ENCODE measurements at regions not wholly inside any gene's neighbourhood (a gene's known extent, or its start where the extent isn't known, plus 50 kb on each side); places are given as distances from the start of the nearest gene placed in this dataset.

- no peaks in the 10 kb centered on the region for H3K9me3 ChIP-seq (ENCODE audit: control insufficient read depth in 1 of 2, insufficient read depth in 1 of 2, low read depth in 1 of 2, low read length in 2 of 2)
- BruUV-seq (replicated peaks), result no TSS peak
- ATAC-seq, result no peak
- H3K79me2 ChIP-seq (ENCODE audit: insufficient read depth, low read length), result no peaks in the 10 kb centered on the region
- no peak overlapping the region for H2AFZ ChIP-seq (ENCODE audit: low read depth, low read length, poor library complexity, severe bottlenecking)
- no peak overlapping the region for H3K9ac ChIP-seq (ENCODE audit: low read length)
- H3K4me1 ChIP-seq (ENCODE audit: control insufficient read depth in 1 of 2, insufficient read depth in 2 of 2, low read length in 2 of 2), result no peaks in the 10 kb centered on the region
- H3K36me3 ChIP-seq (ENCODE audit: control insufficient read depth in 1 of 2, insufficient read depth in 2 of 2, low read length in 2 of 2), result no peaks in the 10 kb centered on the region
- no peak for DNase-seq (ENCODE audit: low read depth, low spot score)
- H3K4me2 ChIP-seq (ENCODE audit: low read length), result no peak overlapping the region
- peaks cover 8% of the 10 kb centered on the region; the same call in 1 of the 2 replicates for H3K27me3 ChIP-seq (ENCODE audit: insufficient read depth, low read length)
- RAD21 ChIA-PET (ENCODE audit: low non-redundant PET in 1 of 2, low total read pairs in 2 of 2, uncharacterized antibody in 2 of 2, unreplicated experiment in 2 of 2), result no interaction called here
- POLR2A ChIA-PET, result no interaction called here
- intact Hi-C loops (cut with micrococcal nuclease), result no loop called here
- CTCF ChIA-PET, result no interaction called here
- H3K4me3 ChIP-seq (replicated peaks in 1 of 2; ENCODE audit: low read depth in 1 of 2, low read length in 2 of 2), result no peak overlapping the region
- no peaks in the 10 kb centered on the region for H4K20me1 ChIP-seq (ENCODE audit: insufficient read depth)
- H3K9me2 ChIP-seq (ENCODE audit: insufficient read depth), result no peaks in the 10 kb centered on the region
- no peak for TF ChIP-seq RAD21 (IDR thresholded peaks at IDR 0.05; ENCODE audit: low read depth)
- TF ChIP-seq SP1 (IDR thresholded peaks at IDR 0.05; ENCODE audit: low read depth), result no peak
- no peak for TF ChIP-seq ELF1 (IDR thresholded peaks at IDR 0.05; ENCODE audit: borderline replicate concordance, low read depth)
- no peak for TF ChIP-seq ATF3 (IDR thresholded peaks at IDR 0.05)
- no peak for TF ChIP-seq CTCF (IDR thresholded peaks at IDR 0.05 in 2 of 3, conservative IDR thresholded peaks at IDR 0.05 in 1 of 3; ENCODE audit: borderline replicate concordance in 1 of 3, insufficient read depth in 1 of 3, low read depth in 2 of 3, low read length in 2 of 3)
- TF ChIP-seq ZFX (IDR thresholded peaks at IDR 0.05), result no peak
- TF ChIP-seq EZH2phosphoT487 (IDR thresholded peaks at IDR 0.05; ENCODE audit: borderline replicate concordance), result no peak
- no peak overlapping the region for H3K27ac ChIP-seq (ENCODE audit: low read depth, low read length)
These were observed 166.0 kb upstream of the VASH1 start for GRCh38 chr14:76595266-76595665.

- no peak for TF ChIP-seq JUND (IDR thresholded peaks at IDR 0.05)
- ChIA-PET POLR2A (no interaction called here), RAD21 (ENCODE audit: low non-redundant PET in 1 of 2, low total read pairs in 2 of 2, uncharacterized antibody in 2 of 2, unreplicated experiment in 2 of 2) (no interaction called here), CTCF (no interaction called here)
- no peaks in the 10 kb centered on the region for H4K20me1 ChIP-seq (ENCODE audit: insufficient read depth)
- H2AFZ ChIP-seq (ENCODE audit: low read depth, low read length, poor library complexity, severe bottlenecking), result no peak overlapping the region
- DNase-seq (ENCODE audit: low read depth, low spot score), result no peak
- peaks cover 8% of the 10 kb centered on the region; the same call in 1 of the 2 replicates for H3K27me3 ChIP-seq (ENCODE audit: insufficient read depth, low read length)
- no peak overlapping the region for H3K4me3 ChIP-seq (replicated peaks in 1 of 2; ENCODE audit: low read depth in 1 of 2, low read length in 2 of 2)
- ATAC-seq, result no peak
- no peaks in the 10 kb centered on the region for H3K79me2 ChIP-seq (ENCODE audit: insufficient read depth, low read length)
- H3K4me2 ChIP-seq (ENCODE audit: low read length), result no peak overlapping the region
- no peak overlapping the region for H3K9ac ChIP-seq (ENCODE audit: low read length)
- H3K4me1 ChIP-seq (ENCODE audit: control insufficient read depth in 1 of 2, insufficient read depth in 2 of 2, low read length in 2 of 2), result no peaks in the 10 kb centered on the region
- H3K9me2 ChIP-seq (ENCODE audit: insufficient read depth), result no peaks in the 10 kb centered on the region
- BruUV-seq (replicated peaks), result no TSS peak
- no peaks in the 10 kb centered on the region for H3K36me3 ChIP-seq (ENCODE audit: control insufficient read depth in 1 of 2, insufficient read depth in 2 of 2, low read length in 2 of 2)
- intact Hi-C loops (cut with micrococcal nuclease), result no loop called here
- no peaks in the 10 kb centered on the region for H3K9me3 ChIP-seq (ENCODE audit: control insufficient read depth in 1 of 2, insufficient read depth in 1 of 2, low read depth in 1 of 2, low read length in 2 of 2)
- no peak overlapping the region for H3K27ac ChIP-seq (ENCODE audit: low read depth, low read length)
These were observed 163.9 kb upstream of the VASH1 start for GRCh38 chr14:76597387-76597786.
